Ishikawa (cell line): ENCODE measurements at regions not wholly inside any gene's neighbourhood (a gene's known extent, or its start where the extent isn't known, plus 50 kb on each side); places are given as distances from the start of the nearest gene placed in this dataset.

ENCODE experiments used
- CEBPB ChIP-seq: IDR thresholded peaks from 2 replicates; pipeline ENCODE4 v1.6.1; 2012
- CREB1 ChIP-seq: IDR thresholded peaks from 2 replicates; pipeline ENCODE4 v1.6.1; 2012; ENCODE audit warnings: low read depth
- EGR1 ChIP-seq: IDR thresholded peaks from 2 replicates; pipeline ENCODE4 v1.6.1; 2012
- EP300 ChIP-seq: IDR thresholded peaks from 2 replicates; pipeline ENCODE4 v1.6.1; 2012; ENCODE audit warnings: borderline replicate concordance
- FOXM1 ChIP-seq: IDR thresholded peaks from 2 replicates; pipeline ENCODE4 v1.6.1; 2012; ENCODE audit warnings: low read depth, borderline replicate concordance
- RAD21 ChIP-seq: IDR thresholded peaks from 2 replicates; pipeline ENCODE4 v1.6.1; 2012; ENCODE audit warnings: low read depth
- REST ChIP-seq: IDR thresholded peaks from 2 replicates; pipeline ENCODE4 v1.6.1; 2012; ENCODE audit warnings: low read depth, mild to moderate bottlenecking
- TAF1 ChIP-seq: IDR thresholded peaks from 2 replicates; pipeline ENCODE4 v1.6.1; 2012; ENCODE audit warnings: low read depth, mild to moderate bottlenecking
- TEAD4 ChIP-seq: IDR thresholded peaks from 2 replicates; pipeline ENCODE4 v1.6.1; 2012
- YY1 ChIP-seq: IDR thresholded peaks from 2 replicates; pipeline ENCODE4 v1.6.1; 2012; ENCODE audit warnings: low read depth

- no peak for TF ChIP-seq REST
- TF ChIP-seq RAD21: no peak
- no peak for TF ChIP-seq CEBPB
- TF ChIP-seq EP300: no peak
- TF ChIP-seq CREB1: no peak
- TF ChIP-seq FOXM1: no peak
- TF ChIP-seq TAF1: no peak
- no peak for TF ChIP-seq TEAD4
- TF ChIP-seq YY1: no peak
- TF ChIP-seq EGR1: no peak
Measured at GRCh38 chr6:98747273-98747672, 87.1 kb upstream of the POU3F2 start.
